SHP77 (cell line): ENCODE measurements at regions not wholly inside any gene's neighbourhood (a gene's known extent, or its start where the extent isn't known, plus 50 kb on each side); places are given as distances from the start of the nearest gene placed in this dataset.

ENCODE experiments used
- DNase-seq, 2 experiments: peaks; one replicate each; lab custom pipeline; 2025; lab: John Stamatoyannopoulos, UW

GRCh38 chr1:96291468-96291867 lies 430.1 kb upstream of the PTBP2 start:
- no peak for DNase-seq

- DNase-seq: no peak
These were observed 429.4 kb upstream of the PTBP2 start for GRCh38 chr1:96292141-96292540.

GRCh38 chr1:96296991-96297390 lies 424.6 kb upstream of the PTBP2 start:
- DNase-seq: no peak

- no peak for DNase-seq
These were observed 414.6 kb upstream of the PTBP2 start for GRCh38 chr1:96306809-96307560.

- DNase-seq: no peak
These were observed 413.3 kb upstream of the PTBP2 start for GRCh38 chr1:96308314-96308713.

GRCh38 chr1:96309783-96310182 lies 411.8 kb upstream of the PTBP2 start:
- no peak for DNase-seq

- no peak for DNase-seq
These were observed 408.4 kb upstream of the PTBP2 start for GRCh38 chr1:96313216-96313615.

- no peak for DNase-seq
These were observed 392.5 kb upstream of the PTBP2 start for GRCh38 chr1:96329121-96329520.

- no peak for DNase-seq
These were observed 390.0 kb upstream of the PTBP2 start for GRCh38 chr1:96331596-96331995.

- DNase-seq: no peak
These were observed 387.9 kb upstream of the PTBP2 start for GRCh38 chr1:96333522-96334235.

GRCh38 chr1:96334236-96334557 lies 387.4 kb upstream of the PTBP2 start:
- no peak for DNase-seq

- no peak for DNase-seq
These were observed 383.0 kb upstream of the PTBP2 start for GRCh38 chr1:96338622-96339021.

- no peak for DNase-seq
These were observed 380.9 kb upstream of the PTBP2 start for GRCh38 chr1:96340686-96341085.

GRCh38 chr1:96346719-96347118 lies 374.9 kb upstream of the PTBP2 start:
- no peak for DNase-seq

- DNase-seq: no peak
These were observed 371.7 kb upstream of the PTBP2 start for GRCh38 chr1:96349896-96350295.

- DNase-seq: no peak
These were observed 368.9 kb upstream of the PTBP2 start for GRCh38 chr1:96352733-96353132.

GRCh38 chr1:96355521-96355920 lies 366.1 kb upstream of the PTBP2 start:
- no peak for DNase-seq

- DNase-seq: no peak
These were observed 365.6 kb upstream of the PTBP2 start for GRCh38 chr1:96355961-96356360.

GRCh38 chr1:96357141-96357765 lies 364.3 kb upstream of the PTBP2 start:
- no peak for DNase-seq

- no peak for DNase-seq
These were observed 363.5 kb upstream of the PTBP2 start for GRCh38 chr1:96358057-96358456.

- no peak for DNase-seq
These were observed 361.4 kb upstream of the PTBP2 start for GRCh38 chr1:96360036-96360795.

GRCh38 chr1:96361271-96361856 lies 360.2 kb upstream of the PTBP2 start:
- no peak for DNase-seq
